ENCODE measurements at regions not wholly inside any gene's neighbourhood (a gene's known extent, or its start where the extent isn't known, plus 50 kb on each side); places are given as distances from the start of the nearest gene placed in this dataset.
"Not testable (repeated sequence)": the region's sequence is repeated elsewhere in the genome, so short reads cannot be mapped to it uniquely, and the experiment has no call there.

DNA sequence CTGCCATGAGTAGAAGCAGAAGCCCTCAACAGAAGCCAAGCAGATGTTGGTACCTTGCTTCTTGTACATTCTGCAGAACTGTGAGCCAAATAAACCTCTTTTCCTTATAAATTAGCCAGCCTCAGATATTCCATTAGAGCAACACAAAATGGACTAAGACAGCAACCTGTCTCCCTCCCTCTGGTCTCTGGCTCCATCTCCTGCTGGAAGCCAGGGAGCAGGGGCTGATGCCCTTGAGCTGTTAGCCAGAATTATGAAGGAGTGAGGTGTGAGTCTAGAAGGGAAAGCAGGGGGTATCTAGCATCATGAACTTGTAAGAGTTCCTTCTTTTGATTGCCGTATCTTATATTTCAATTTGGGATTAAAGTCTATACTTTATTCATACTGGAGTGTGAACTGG lies 358.7 kb upstream of the FZD8 start:
- not testable (repeated sequence) for TF ChIP-seq POLR2A (IDR thresholded peaks at IDR 0.05; ENCODE audit: low read depth, low read length); RFX5 (IDR thresholded peaks at IDR 0.05; ENCODE audit: low read depth, low read length); RAD21 (IDR thresholded peaks at IDR 0.05; ENCODE audit: low read length); FOS (IDR thresholded peaks at IDR 0.05; ENCODE audit: low read depth, low read length); MAZ (IDR thresholded peaks at IDR 0.05; ENCODE audit: borderline replicate concordance, low read depth, low read length); MAFK (IDR thresholded peaks at IDR 0.05; ENCODE audit: low read depth, low read length); ELK1 (IDR thresholded peaks at IDR 0.05; ENCODE audit: borderline replicate concordance, low read depth, low read length); CHD1 (IDR thresholded peaks at IDR 0.05; ENCODE audit: low read depth, low read length); RCOR1 (IDR thresholded peaks at IDR 0.05; ENCODE audit: insufficient replicate concordance, low read length)
- TF ChIP-seq, protein P1, sequence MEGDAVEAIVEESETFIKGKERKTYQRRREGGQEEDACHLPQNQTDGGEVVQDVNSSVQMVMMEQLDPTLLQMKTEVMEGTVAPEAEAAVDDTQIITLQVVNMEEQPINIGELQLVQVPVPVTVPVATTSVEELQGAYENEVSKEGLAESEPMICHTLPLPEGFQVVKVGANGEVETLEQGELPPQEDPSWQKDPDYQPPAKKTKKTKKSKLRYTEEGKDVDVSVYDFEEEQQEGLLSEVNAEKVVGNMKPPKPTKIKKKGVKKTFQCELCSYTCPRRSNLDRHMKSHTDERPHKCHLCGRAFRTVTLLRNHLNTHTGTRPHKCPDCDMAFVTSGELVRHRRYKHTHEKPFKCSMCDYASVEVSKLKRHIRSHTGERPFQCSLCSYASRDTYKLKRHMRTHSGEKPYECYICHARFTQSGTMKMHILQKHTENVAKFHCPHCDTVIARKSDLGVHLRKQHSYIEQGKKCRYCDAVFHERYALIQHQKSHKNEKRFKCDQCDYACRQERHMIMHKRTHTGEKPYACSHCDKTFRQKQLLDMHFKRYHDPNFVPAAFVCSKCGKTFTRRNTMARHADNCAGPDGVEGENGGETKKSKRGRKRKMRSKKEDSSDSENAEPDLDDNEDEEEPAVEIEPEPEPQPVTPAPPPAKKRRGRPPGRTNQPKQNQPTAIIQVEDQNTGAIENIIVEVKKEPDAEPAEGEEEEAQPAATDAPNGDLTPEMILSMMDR (conservative IDR thresholded peaks at IDR 0.05; ENCODE audit: low read depth, low read length), result not testable (repeated sequence)

Data from IMR-90 (cell line).